AG04450 (cell line): ENCODE measurements at regions not wholly inside any gene's neighbourhood (a gene's known extent, or its start where the extent isn't known, plus 50 kb on each side); places are given as distances from the start of the nearest gene placed in this dataset.

ENCODE experiments used
- CTCF ChIA-PET: fragments of 300-600, 350-600 bp; formaldehyde crosslinking; extraction: SDS; loops from one replicate; lab custom pipeline; 2022; ENCODE audit warnings: antibody characterized with exemption, inconsistent platforms; lab: Charles Lee
- POLR2A ChIA-PET: fragments of 350-600 bp; formaldehyde crosslinking; extraction: SDS; loops from one replicate; lab custom pipeline; 2021; ENCODE audit warnings: antibody characterized with exemption, inconsistent platforms; lab: Yijun Ruan, JAX
- DNase-seq: peaks from one replicate; pipeline ENCODE4 v3.0.0-alpha.2; 2011; ENCODE audit warnings: low read depth, low spot score
- H3K27ac ChIP-seq: one replicate; pipeline ENCODE4 v1.5.1; 2012; ENCODE audit warnings: low read depth, low read length, control low read depth
- H3K27me3 ChIP-seq: one replicate; pipeline ENCODE4 v1.6.0; 2012; ENCODE audit warnings: low read length; ENCODE audit not compliant: control insufficient read depth, insufficient read depth
- H3K4me3 ChIP-seq: 2 replicates; pipeline ENCODE4 v1.5.1; 2011; ENCODE audit warnings: mild to moderate bottlenecking, low read depth, low read length, control low read depth
- H3K9me3 ChIP-seq: 2 replicates; pipeline ENCODE4 v1.5.1; 2012; ENCODE audit warnings: low read length; ENCODE audit not compliant: control insufficient read depth, insufficient read depth
- CTCF ChIP-seq: IDR thresholded peaks from 2 replicates; pipeline ENCODE4 v1.5.1; 2011; ENCODE audit warnings: low read depth, low read length, control low read depth, inconsistent platforms

DNA sequence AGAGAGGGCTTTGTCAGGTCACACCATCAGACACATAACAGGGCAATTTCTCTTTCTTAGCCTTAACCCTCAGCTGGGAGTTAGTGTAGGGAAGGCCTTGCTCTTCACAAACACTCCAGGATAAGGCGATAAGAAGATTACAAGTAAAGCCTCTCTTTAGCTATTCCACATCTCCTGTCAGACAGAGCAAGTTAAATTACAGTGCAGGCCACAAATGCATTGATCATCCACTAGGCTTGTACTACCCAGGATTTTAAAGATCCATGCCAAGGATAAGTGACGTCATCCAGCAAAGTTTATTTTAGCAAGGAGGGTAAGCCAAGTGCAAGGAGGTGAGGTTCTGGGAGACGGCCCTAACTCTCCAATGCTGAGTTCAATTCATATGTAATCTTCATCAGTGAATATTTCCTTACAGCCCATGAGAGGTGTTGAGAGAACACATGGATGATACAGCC lies 890.6 kb upstream of the NR2F2 start:
- CTCF ChIA-PET = interaction anchor here (0.6 to 1.5 kb wide), 3 partner anchors 9 to 181 kb away, joined by 4 to 7 read pairs (median 6); no protein-coding TSS in a partner anchor
- no peak overlapping the region for H3K4me3 ChIP-seq
- no peak overlapping the region for H3K27ac ChIP-seq
- POLR2A ChIA-PET = no interaction called here
- no peak for TF ChIP-seq CTCF
- H3K9me3 ChIP-seq = no peaks in the 10 kb centered on the region
- DNase-seq = no peak
- H3K27me3 ChIP-seq = no peaks in the 10 kb centered on the region

GRCh38 chr15:95440712-95441111 lies 889.8 kb upstream of the NR2F2 start:
- no peak for TF ChIP-seq CTCF
- H3K9me3 ChIP-seq = no peaks in the 10 kb centered on the region
- POLR2A ChIA-PET = no interaction called here
- CTCF ChIA-PET = interaction anchor here (1.5 kb wide), 1 partner anchor 8 kb away, joined by 6 read pairs; no protein-coding TSS in a partner anchor
- H3K27me3 ChIP-seq = no peaks in the 10 kb centered on the region
- H3K27ac ChIP-seq = no peak overlapping the region
- DNase-seq = no peak
- H3K4me3 ChIP-seq = no peak overlapping the region

DNA sequence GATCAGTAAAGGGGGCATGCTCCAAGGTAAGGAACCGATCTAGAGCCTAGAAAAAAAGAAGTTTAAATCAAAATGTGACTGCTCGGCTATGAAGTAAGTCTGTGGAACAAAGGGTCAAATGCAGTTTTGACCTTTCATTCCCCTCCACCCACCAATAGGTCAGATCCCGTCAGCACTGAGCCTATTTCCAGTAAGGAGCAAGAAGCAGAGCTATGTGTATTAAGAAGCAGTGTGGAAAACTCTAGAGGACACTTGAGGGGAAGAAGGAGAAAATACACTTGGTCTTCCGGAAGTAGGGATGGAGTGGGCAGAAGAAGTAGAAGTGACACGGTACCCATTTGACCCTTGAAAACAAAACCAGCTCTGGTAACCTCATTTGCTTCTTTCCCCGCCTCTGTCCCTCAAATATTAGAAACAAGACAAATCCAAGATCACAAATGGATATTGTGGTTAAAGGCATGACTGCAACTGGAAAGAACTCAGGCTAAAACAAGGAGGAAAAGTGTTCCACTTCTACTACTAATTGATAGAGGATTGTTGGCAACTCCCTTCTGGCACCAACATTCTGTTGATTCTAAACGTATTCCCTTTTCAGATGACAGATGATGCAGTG lies 888.3 kb upstream of the NR2F2 start:
- DNase-seq = no peak
- H3K4me3 ChIP-seq = no peak overlapping the region
- no peaks in the 10 kb centered on the region for H3K9me3 ChIP-seq
- no peak for TF ChIP-seq CTCF
- no peaks in the 10 kb centered on the region for H3K27me3 ChIP-seq
- ChIA-PET POLR2A (no interaction called here), CTCF (no interaction called here)
- H3K27ac ChIP-seq = no peak overlapping the region

GRCh38 chr15:95444860-95445259 lies 885.6 kb upstream of the NR2F2 start:
- ChIA-PET POLR2A (no interaction called here), CTCF (no interaction called here)
- no peak for DNase-seq
- Histone ChIP-seq H3K27me3 (no peaks in the 10 kb centered on the region), H3K27ac (no peak overlapping the region), H3K9me3 (no peaks in the 10 kb centered on the region), H3K4me3 (no peak overlapping the region)
- TF ChIP-seq CTCF = no peak

DNA sequence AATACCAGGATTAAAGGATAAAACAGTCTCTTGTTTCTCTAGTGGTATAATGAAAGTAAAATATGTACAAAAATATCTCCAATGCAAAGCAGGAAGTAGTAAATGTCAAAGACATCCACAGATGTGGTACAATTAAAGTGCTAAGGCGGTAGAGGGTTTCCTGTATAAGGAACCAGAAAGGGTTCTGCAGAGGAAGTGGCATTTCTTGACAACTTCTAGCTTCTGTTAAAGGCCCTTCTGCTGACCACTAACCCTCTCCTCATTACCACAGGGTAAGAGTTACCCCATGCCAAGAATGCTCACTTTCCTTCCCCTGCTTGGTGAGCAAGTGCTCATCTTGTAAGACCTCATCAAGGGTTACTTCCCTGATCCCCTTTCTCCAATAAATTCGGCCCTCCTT lies 883.6 kb upstream of the NR2F2 start:
- CTCF ChIA-PET = no interaction called here
- no peak overlapping the region for H3K4me3 ChIP-seq

More for the DNA sequence above, 883.6 kb upstream of the NR2F2 start:
- H3K27me3 ChIP-seq = no peaks in the 10 kb centered on the region
- POLR2A ChIA-PET = no interaction called here
- no peak overlapping the region for H3K27ac ChIP-seq
- TF ChIP-seq CTCF = no peak
- H3K9me3 ChIP-seq = no peaks in the 10 kb centered on the region
- no peak for DNase-seq
